CD14-positive monocyte (primary cell): ENCODE measurements at regions not wholly inside any gene's neighbourhood (a gene's known extent, or its start where the extent isn't known, plus 50 kb on each side); places are given as distances from the start of the nearest gene placed in this dataset.
A peak's percentile ranks its signal among the peaks of the same experiment; 100 is the strongest.

Source experiments
- DNase-seq, 3 donors: peaks; one replicate each; pipeline ENCODE4 v3.0.0-alpha.2; 2011 to 2022
- H2AFZ ChIP-seq: 2 replicates; pipeline ENCODE4 v1.6.0; 2012; ENCODE audit warnings: mild to moderate bottlenecking, low read depth, low read length, inconsistent platforms; ENCODE audit not compliant: insufficient read depth, poor library complexity, severe bottlenecking
- H3K27ac ChIP-seq, 2 donors: 1 replicate in 1 of 2; 2 replicates in 1 of 2; pipeline ENCODE4 v1.5.1; 2012 to 2013; ENCODE audit warnings: low read length in 2 of 2, control low read depth in 1 of 2, inconsistent platforms in 1 of 2, low read depth in 1 of 2, mild to moderate bottlenecking in 1 of 2
- H3K27me3 ChIP-seq, 2 donors: one replicate each; pipeline versions ENCODE4 v1.6.0 to v1.6.1; 2011 to 2013; ENCODE audit warnings: low read length in 2 of 2; ENCODE audit not compliant: control insufficient read depth in 2 of 2, insufficient read depth in 2 of 2
- H3K36me3 ChIP-seq, 2 donors: replicated peaks in 1 of 2; 1 replicate in 1 of 2; 2 replicates in 1 of 2; pipeline versions ENCODE4 v1.5.1 to v1.6.1; 2012 to 2013; ENCODE audit warnings: low read length in 2 of 2, control low read depth in 1 of 2, inconsistent platforms in 1 of 2, mild to moderate bottlenecking in 1 of 2; ENCODE audit not compliant: insufficient read depth in 2 of 2, control insufficient read depth in 1 of 2
- H3K4me1 ChIP-seq, 2 donors: 1 replicate in 1 of 2; 2 replicates in 1 of 2; pipeline versions ENCODE4 v1.5.1 to v1.6.1; 2012 to 2013; ENCODE audit warnings: low read length in 2 of 2, control low read depth in 1 of 2, inconsistent platforms in 1 of 2, mild to moderate bottlenecking in 1 of 2, moderate library complexity in 1 of 2; ENCODE audit not compliant: insufficient read depth in 2 of 2, control insufficient read depth in 1 of 2
- H3K4me2 ChIP-seq: replicated peaks from 2 replicates; pipeline ENCODE3; 2012; ENCODE audit warnings: low read length, moderate library complexity, mild to moderate bottlenecking; ENCODE audit not compliant: poor library complexity, severe bottlenecking; ENCODE audit errors: extremely low read depth
- H3K4me3 ChIP-seq, 3 experiments: fragments of 200-600 bp in 1 of 3; sonication (generic) in 1 of 3; replicated peaks in 1 of 3; 1 replicate in 2 of 3; 2 replicates in 1 of 3; pipeline ENCODE4 v1.5.1; 2011 to 2013; ENCODE audit warnings: low read length in 3 of 3, mild to moderate bottlenecking in 3 of 3, control low read depth in 2 of 3, low read depth in 2 of 3, inconsistent platforms in 1 of 3, moderate library complexity in 1 of 3
- H3K79me2 ChIP-seq: 2 replicates; pipeline ENCODE4 v1.6.0; 2012; ENCODE audit warnings: mild to moderate bottlenecking, control low read depth, inconsistent platforms, low read length, moderate library complexity; ENCODE audit not compliant: insufficient read depth
- H3K9ac ChIP-seq: 2 replicates; pipeline ENCODE4 v1.6.0; 2017; ENCODE audit warnings: low read length, mild to moderate bottlenecking; ENCODE audit not compliant: insufficient read depth, poor library complexity, severe bottlenecking
- H3K9me3 ChIP-seq, 2 donors: replicated peaks in 1 of 2; 1 replicate in 1 of 2; 2 replicates in 1 of 2; pipeline versions ENCODE4 v1.5.1 to v1.6.1; 2012 to 2013; ENCODE audit warnings: low read length in 2 of 2, control low read depth in 1 of 2; ENCODE audit not compliant: control insufficient read depth in 1 of 2, insufficient read depth in 1 of 2
- H4K20me1 ChIP-seq: 2 replicates; pipeline ENCODE4 v1.6.0; 2012; ENCODE audit warnings: mild to moderate bottlenecking, low read length, control low read depth, moderate library complexity; ENCODE audit not compliant: insufficient read depth
- H3K27ac Mint-ChIP-seq, 7 donors: one replicate each; pipeline ENCODE4 v1.8.0; 2020; ENCODE audit warnings: mild to moderate bottlenecking in 7 of 7, mixed read lengths in 7 of 7, moderate library complexity in 6 of 7, inconsistent platforms in 2 of 7
- H3K27me3 Mint-ChIP-seq, 3 donors: one replicate each; pipeline ENCODE4 v1.8.0; 2021 to 2022; ENCODE audit warnings: low read depth in 3 of 3, mild to moderate bottlenecking in 3 of 3, mixed read lengths in 3 of 3, moderate library complexity in 3 of 3, inconsistent platforms in 1 of 3
- H3K36me3 Mint-ChIP-seq, 2 donors: one replicate each; pipeline ENCODE4 v1.8.0; 2020; ENCODE audit warnings: mixed read lengths in 2 of 2, inconsistent platforms in 1 of 2, mild to moderate bottlenecking in 1 of 2
- H3K4me1 Mint-ChIP-seq: one replicate; pipeline ENCODE4 v1.8.0; 2020; ENCODE audit warnings: mild to moderate bottlenecking, mixed read lengths
- H3K4me3 Mint-ChIP-seq, 2 donors: one replicate each; pipeline ENCODE4 v1.8.0; 2020; ENCODE audit warnings: mild to moderate bottlenecking in 2 of 2, mixed read lengths in 2 of 2, moderate library complexity in 1 of 2
- H3K9me3 Mint-ChIP-seq, 7 donors: one replicate each; pipeline ENCODE4 v1.8.0; 2020 to 2022; ENCODE audit warnings: mixed read lengths in 7 of 7, mild to moderate bottlenecking in 6 of 7, moderate library complexity in 6 of 7, inconsistent platforms in 2 of 7
- CTCF ChIP-seq: fragments of 200-600 bp; IDR thresholded peaks from one replicate; pipeline ENCODE4 v1.8.0; 2022; ENCODE audit warnings: antibody characterized with exemption, mild to moderate bottlenecking
- WGBS: methylation state at CpG from one replicate; pipeline ENCODE4 v1.1.5; 2013; ENCODE audit warnings: missing lambda C conversion rate; ENCODE audit not compliant: insufficient coverage; 5-methylcytosine and 5-hydroxymethylcytosine counted together
- intact Hi-C, 2 donors: fragments of 100-400 bp; cut with micrococcal nuclease; formaldehyde crosslinking; loops; one replicate each; pipeline versions ENCODE4 v1.15.0 to v1.15.1; 2023

GRCh38 chr11:69584160-69584559 is 56.8 kb upstream of the CCND1 start:
- no CpG with 5 or more reads among the region's 3 CpGs for WGBS
- peaks cover 0 to 10% (median 0%) of the 10 kb centered on the region in 7 donors for H3K9me3 Mint-ChIP-seq
- no peak for TF ChIP-seq CTCF

GRCh38 chr11:69585385-69585784 is 55.6 kb upstream of the CCND1 start:
- Histone ChIP-seq H3K4me2 (no peak overlapping the region), H3K9ac (no peak overlapping the region), H3K36me3 (no peaks in the 10 kb centered on the region), H3K27me3 (no peaks in the 10 kb centered on the region), H3K4me1 (no peaks in the 10 kb centered on the region), H3K4me3 (no peak overlapping the region), H3K9me3 (no peaks in the 10 kb centered on the region), H3K27ac (no peak overlapping the region), H3K79me2 (no peaks in the 10 kb centered on the region), H4K20me1 (no peaks in the 10 kb centered on the region), H2AFZ (no peak overlapping the region)
- Mint-ChIP-seq H3K9me3 (peaks cover 0 to 10% (median 0%) of the 10 kb centered on the region in 7 donors), H3K27me3 (peaks cover 0 to 2% (median 0%) of the 10 kb centered on the region in 3 donors), H3K4me1 (peaks cover 4% of the 10 kb centered on the region), H3K27ac (peak overlapping the region in 1 of 7 donors; percentile 65), H3K36me3 (no peaks in the 10 kb centered on the region), H3K4me3 (no peak overlapping the region)
- DNase-seq: no peak
- no peak for TF ChIP-seq CTCF
- intact Hi-C loops: no loop called here
- WGBS: no CpG with 5 or more reads among the region's 3 CpGs

More at GRCh38 chr11:69584160-69584559, 56.8 kb upstream of the CCND1 start:
- H3K36me3 ChIP-seq: no peaks in the 10 kb centered on the region
- Mint-ChIP-seq H3K27me3 (peaks cover 0 to 2% (median 0%) of the 10 kb centered on the region in 3 donors), H3K4me1 (peaks cover 4% of the 10 kb centered on the region), H3K27ac (no peak overlapping the region), H3K36me3 (no peaks in the 10 kb centered on the region), H3K4me3 (no peak overlapping the region)
- H4K20me1 ChIP-seq: no peaks in the 10 kb centered on the region
- intact Hi-C loops: no loop called here
- H3K9me3 ChIP-seq: no peaks in the 10 kb centered on the region
- no peak overlapping the region for H3K4me2 ChIP-seq
- H3K79me2 ChIP-seq: no peaks in the 10 kb centered on the region
- no peaks in the 10 kb centered on the region for H3K27me3 ChIP-seq
- no peak overlapping the region for H2AFZ ChIP-seq
- H3K4me3 ChIP-seq: no peak overlapping the region
- H3K9ac ChIP-seq: no peak overlapping the region
- no peak for DNase-seq
- H3K4me1 ChIP-seq: no peaks in the 10 kb centered on the region
- H3K27ac ChIP-seq: no peak overlapping the region
